ENCODE measurements at regions not wholly inside any gene's neighbourhood (a gene's known extent, or its start where the extent isn't known, plus 50 kb on each side); places are given as distances from the start of the nearest gene placed in this dataset.

DNA sequence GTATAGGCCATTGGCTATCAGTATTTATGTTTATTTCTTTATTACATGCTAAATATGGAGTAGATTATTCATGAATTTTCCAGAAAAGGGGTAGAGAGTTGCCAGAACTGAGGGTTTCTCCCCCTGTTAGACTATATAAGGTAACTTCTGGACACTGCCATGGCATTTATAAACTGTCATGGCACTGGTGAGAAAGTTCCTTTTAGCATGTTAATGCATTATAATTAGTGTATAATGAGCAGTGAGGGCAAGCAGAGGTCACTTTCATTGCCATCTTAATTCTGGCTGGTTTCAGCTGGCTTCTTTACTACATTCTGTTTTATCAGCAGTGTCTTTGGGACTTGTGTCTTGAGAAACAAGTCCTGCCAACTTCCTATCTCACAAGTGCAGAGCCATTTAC is 220.0 kb upstream of the CNR1 start:
- H3K79me2 ChIP-seq (ENCODE audit: control insufficient read depth, insufficient read depth, low read length): no peaks in the 10 kb centered on the region
- no peaks in the 10 kb centered on the region for H3K36me3 ChIP-seq (ENCODE audit: control insufficient read depth in 2 of 2, insufficient read depth in 2 of 2, low read length in 1 of 2)
- no peak overlapping the region for H3K27ac ChIP-seq (ENCODE audit: control insufficient read depth, insufficient read depth)
- intact Hi-C loops (cut with micrococcal nuclease; ENCODE audit: unreplicated experiment) (no loop called here), in situ Hi-C loops (cut with MboI) (no loop called here)
- CTCF ChIA-PET: no interaction called here
- POLR2A ChIA-PET: no interaction called here
- no peaks in the 10 kb centered on the region for H4K20me1 ChIP-seq (ENCODE audit: control insufficient read depth, insufficient read depth)
- H3K4me3 ChIP-seq: no peak overlapping the region
- no peaks in the 10 kb centered on the region; the same call in 2 of the 3 replicates for H3K9me3 ChIP-seq (replicated peaks; ENCODE audit: control insufficient read depth, insufficient read depth, low read length)
- DNase-seq (ENCODE audit: low read depth, low spot score) (no peak), ATAC-seq (no peak), FAIRE-seq (no peak)
- no peak overlapping the region for H2AFZ ChIP-seq (ENCODE audit: control insufficient read depth, low read depth, low read length)
- H3K4me1 ChIP-seq (ENCODE audit: control insufficient read depth, insufficient read depth, low read length): no peaks in the 10 kb centered on the region
- H3K9ac ChIP-seq (ENCODE audit: control insufficient read depth, insufficient read depth, low read length): no peak overlapping the region
- SMC1A ChIA-PET (ENCODE audit: uncharacterized antibody, unreplicated experiment): interaction anchor here (1.0 kb wide), 1 partner anchor 9 kb away, joined by 4 read pairs; no protein-coding TSS in a partner anchor
- TF ChIP-seq STAT3 (IDR thresholded peaks at IDR 0.05; ENCODE audit: low read depth, low read length): no peak
- H3K4me2 ChIP-seq (ENCODE audit: control insufficient read depth, insufficient read depth): no peak overlapping the region
- H3K27me3 ChIP-seq (replicated peaks in 1 of 2; ENCODE audit: control insufficient read depth in 2 of 2, insufficient read depth in 2 of 2, low read length in 1 of 2): no peaks in the 10 kb centered on the region
- RAD21 ChIA-PET (ENCODE audit: unreplicated experiment): no interaction called here
- BruUV-seq (replicated peaks): no TSS peak

DNA sequence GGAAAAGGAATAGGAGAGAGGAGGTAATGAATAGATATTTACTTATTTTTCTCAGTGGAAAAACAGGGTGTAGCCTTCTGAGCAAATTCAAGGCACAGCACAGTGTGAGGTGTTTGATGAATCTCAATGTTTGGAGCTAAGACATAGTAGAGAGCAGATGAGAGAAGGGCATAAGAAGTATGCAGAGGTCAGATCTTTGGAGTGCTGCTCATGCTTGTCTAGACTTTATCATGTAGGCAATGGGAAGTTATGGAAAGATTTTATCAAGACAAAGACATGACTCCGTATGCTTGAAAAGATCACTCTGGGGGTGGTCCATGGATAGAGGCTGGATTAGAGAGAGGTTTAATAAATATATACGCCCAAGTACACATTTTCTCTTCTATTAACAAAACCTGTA is 217.0 kb upstream of the CNR1 start:
- H3K4me2 ChIP-seq (ENCODE audit: control insufficient read depth, insufficient read depth): no peak overlapping the region
- in situ Hi-C loops (cut with MboI): no loop called here
- no TSS peak for BruUV-seq (replicated peaks)
- no peak overlapping the region for H2AFZ ChIP-seq (ENCODE audit: control insufficient read depth, low read depth, low read length)
- intact Hi-C loops (cut with micrococcal nuclease; ENCODE audit: unreplicated experiment): no loop called here
- SMC1A ChIA-PET (ENCODE audit: uncharacterized antibody, unreplicated experiment): interaction anchor here (1.0 kb wide), 1 partner anchor 14 kb away, joined by 3 read pairs; no protein-coding TSS in a partner anchor
- H3K36me3 ChIP-seq (ENCODE audit: control insufficient read depth in 2 of 2, insufficient read depth in 2 of 2, low read length in 1 of 2): no peaks in the 10 kb centered on the region
- CTCF ChIA-PET: no interaction called here
- TF ChIP-seq WRNIP1 (IDR thresholded peaks at IDR 0.05; ENCODE audit: borderline replicate concordance, low read depth, low read length): no peak
- no peak for TF ChIP-seq PKNOX1 (IDR thresholded peaks at IDR 0.05)
- TF ChIP-seq JUNB (IDR thresholded peaks at IDR 0.05): no peak
- TF ChIP-seq SKIL (IDR thresholded peaks at IDR 0.05; ENCODE audit: low read depth, poor library complexity, severe bottlenecking): no peak
- TF ChIP-seq ZBTB33 (IDR thresholded peaks at IDR 0.05): no peak
- POLR2A ChIA-PET: no interaction called here
- FAIRE-seq (no peak), DNase-seq (ENCODE audit: low read depth, low spot score) (no peak), ATAC-seq (no peak)
- H3K79me2 ChIP-seq (ENCODE audit: control insufficient read depth, insufficient read depth, low read length): no peaks in the 10 kb centered on the region
- H3K9me3 ChIP-seq (replicated peaks; ENCODE audit: control insufficient read depth, insufficient read depth, low read length): no peaks in the 10 kb centered on the region
- H3K27me3 ChIP-seq (replicated peaks in 1 of 2; ENCODE audit: control insufficient read depth in 2 of 2, insufficient read depth in 2 of 2, low read length in 1 of 2): no peaks in the 10 kb centered on the region
- no peaks in the 10 kb centered on the region for H3K4me1 ChIP-seq (ENCODE audit: control insufficient read depth, insufficient read depth, low read length)
- H3K27ac ChIP-seq (ENCODE audit: control insufficient read depth, insufficient read depth): no peak overlapping the region
- no peak overlapping the region for H3K4me3 ChIP-seq
- H4K20me1 ChIP-seq (ENCODE audit: control insufficient read depth, insufficient read depth): no peaks in the 10 kb centered on the region
- H3K9ac ChIP-seq (ENCODE audit: control insufficient read depth, insufficient read depth, low read length): no peak overlapping the region
- RAD21 ChIA-PET (ENCODE audit: unreplicated experiment): interaction anchor here (1.2 kb wide), 1 partner anchor 487 kb away, joined by 4 read pairs; no protein-coding TSS in a partner anchor
- WGBS (ENCODE audit: insufficient coverage, insufficient replicate concordance, low lambda C conversion rate, missing lambda C conversion rate): 58% methylated on average over 2 of the region's 2 CpGs
